GF-D8 (cell line): ENCODE measurements at regions not wholly inside any gene's neighbourhood (a gene's known extent, or its start where the extent isn't known, plus 50 kb on each side); places are given as distances from the start of the nearest gene placed in this dataset.
"Not testable (repeated sequence)": the region's sequence is repeated elsewhere in the genome, so short reads cannot be mapped to it uniquely, and the experiment has no call there.

ENCODE experiments used
- DNase-seq: peaks from one replicate; lab custom pipeline; 2025; lab: John Stamatoyannopoulos, UW

- no peak for DNase-seq
Observed at GRCh38 chr10:108014145-108014901, 849.8 kb upstream of the SORCS1 start.

- no peak for DNase-seq
Observed at GRCh38 chr10:108005627-108006026, 841.1 kb upstream of the SORCS1 start.

DNA sequence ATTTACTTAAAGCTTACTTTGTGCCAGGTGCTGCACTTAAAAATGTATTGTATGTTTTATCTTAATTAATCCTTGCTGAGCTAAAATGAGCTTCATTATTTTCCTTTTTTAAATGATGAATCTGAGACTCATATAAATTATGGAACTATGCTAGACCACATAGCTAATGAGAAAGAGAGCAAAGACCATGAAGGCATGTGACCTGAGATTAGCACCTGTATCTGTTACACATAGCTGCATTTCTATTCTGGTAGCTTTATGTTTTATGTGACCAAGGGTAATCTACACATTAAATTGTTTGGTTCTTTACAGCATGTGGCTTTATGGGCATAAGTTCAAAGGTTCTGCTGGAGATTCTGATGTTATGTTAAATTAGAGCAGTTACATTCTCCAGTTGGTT lies 839.1 kb upstream of the SORCS1 start:
- DNase-seq: no peak

- DNase-seq: no peak
Observed at GRCh38 chr10:108003061-108003460, 838.6 kb upstream of the SORCS1 start.

GRCh38 chr10:108000365-108000764 lies 835.9 kb upstream of the SORCS1 start:
- no peak for DNase-seq

- no peak for DNase-seq
Observed at GRCh38 chr10:107994621-107995270, 830.2 kb upstream of the SORCS1 start.

GRCh38 chr10:107986571-107986970 lies 822.1 kb upstream of the SORCS1 start:
- no peak for DNase-seq

DNA sequence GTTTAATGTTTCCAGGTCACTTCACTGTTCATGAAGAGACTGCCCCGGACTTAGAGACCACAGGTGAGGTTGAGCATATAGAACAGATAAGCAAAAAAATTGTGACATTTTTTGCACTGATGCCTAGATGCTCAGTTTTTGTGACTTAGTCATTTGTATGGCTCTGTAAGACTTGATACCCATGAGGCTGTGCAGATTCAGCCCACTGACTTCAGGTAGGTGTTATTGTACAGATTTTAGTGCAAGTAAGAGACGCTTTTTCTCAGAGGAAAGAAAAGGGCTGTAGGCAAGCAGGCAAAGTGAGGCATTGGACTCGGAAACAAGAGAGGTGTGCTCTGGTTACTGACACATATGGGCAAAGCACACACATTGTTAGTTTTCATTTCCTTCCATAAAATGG lies 820.1 kb upstream of the SORCS1 start:
- no peak for DNase-seq

GRCh38 chr10:107984149-107984548 lies 819.6 kb upstream of the SORCS1 start:
- no peak for DNase-seq

DNA sequence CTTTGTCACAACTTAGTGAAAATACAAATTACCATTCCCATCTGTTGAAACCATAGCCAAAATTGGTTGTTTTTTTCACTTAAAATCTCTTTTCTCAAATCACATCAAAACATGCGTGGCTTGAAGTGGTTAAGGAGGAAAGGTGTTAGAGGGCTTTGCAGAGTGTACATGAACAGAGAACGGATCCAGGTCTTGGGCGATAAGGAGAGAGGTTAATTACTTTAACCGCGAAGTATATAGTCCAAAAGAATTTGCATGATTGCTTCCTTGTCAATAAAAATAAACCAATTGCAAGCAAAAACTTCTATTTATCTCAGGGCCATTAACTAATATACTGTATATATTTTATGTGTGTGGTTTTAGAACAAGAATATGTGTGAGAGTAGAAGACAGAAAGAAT lies 813.9 kb upstream of the SORCS1 start:
- DNase-seq: no peak

DNA sequence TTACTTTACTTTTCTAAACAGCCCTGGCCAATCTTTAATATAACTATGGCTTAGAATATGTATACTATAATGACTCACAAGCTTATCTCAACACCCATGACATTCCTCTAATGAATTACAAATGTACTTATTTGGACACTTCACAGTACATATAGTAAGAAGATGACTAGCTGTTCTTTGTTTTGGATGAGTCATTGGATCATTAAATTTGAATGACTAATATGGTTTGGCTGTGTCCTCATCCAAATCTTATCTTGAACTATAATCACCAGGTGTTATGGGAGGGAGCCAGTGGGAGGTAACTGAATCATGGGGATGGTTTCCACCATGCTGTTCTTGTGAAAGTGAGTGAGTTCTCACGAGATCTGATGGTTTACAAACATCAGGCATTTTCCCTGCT lies 807.5 kb upstream of the SORCS1 start:
- no peak for DNase-seq

DNA sequence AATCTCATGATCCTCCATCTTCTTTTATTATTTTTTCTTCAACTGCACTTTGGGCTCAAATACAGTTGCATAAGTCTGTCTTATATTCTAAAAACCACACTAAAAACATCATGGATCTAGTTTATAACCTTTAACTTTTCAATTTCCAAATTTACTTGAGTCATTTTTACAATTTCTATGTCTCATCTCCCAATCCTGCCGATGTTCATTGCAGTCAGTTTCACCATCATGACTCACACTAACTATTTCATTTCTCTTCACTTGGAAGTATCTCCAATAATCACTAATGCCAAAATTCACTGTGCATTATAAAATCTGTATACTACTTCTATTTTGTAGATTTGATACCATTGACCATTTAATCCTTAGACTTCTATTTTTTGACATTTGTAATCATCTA lies 806.9 kb upstream of the SORCS1 start:
- no peak for DNase-seq

DNA sequence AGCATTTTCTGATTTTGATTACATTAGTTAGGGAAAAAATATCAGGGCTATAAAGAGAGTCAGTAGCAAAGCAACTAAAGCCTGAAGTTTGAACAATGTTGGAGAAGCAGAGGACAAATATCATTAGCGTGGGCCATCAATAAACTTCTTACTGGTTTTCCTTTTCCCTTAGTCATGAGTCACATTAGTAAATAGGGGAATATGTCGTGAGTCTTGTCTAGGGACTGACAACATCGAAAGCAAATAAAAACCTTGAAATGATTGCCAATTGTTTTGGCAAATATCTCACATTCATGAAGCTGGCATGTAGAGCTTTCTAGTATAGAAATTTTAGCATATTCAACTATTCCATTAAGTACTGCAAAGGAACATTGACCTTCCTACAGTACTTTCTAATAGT lies 806.0 kb upstream of the SORCS1 start:
- no peak for DNase-seq

DNA sequence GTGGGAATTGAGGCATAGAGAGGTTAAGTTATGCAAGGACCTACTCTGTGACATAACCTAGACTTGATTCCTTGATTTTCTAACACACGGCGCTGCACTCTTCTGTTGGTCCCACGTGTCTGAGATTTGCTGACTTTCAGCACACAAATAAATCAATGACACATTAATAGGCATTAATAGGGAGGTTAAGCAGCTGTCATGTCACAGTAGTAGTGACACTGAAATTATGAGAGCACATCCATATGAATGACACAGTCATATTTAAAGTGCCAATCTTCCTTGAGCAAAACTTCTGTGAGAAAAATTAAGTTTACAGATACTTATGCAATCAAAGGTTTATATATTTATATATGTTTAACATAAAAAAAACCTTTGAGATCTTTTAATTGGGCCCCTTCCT lies 805.4 kb upstream of the SORCS1 start:
- no peak for DNase-seq

DNA sequence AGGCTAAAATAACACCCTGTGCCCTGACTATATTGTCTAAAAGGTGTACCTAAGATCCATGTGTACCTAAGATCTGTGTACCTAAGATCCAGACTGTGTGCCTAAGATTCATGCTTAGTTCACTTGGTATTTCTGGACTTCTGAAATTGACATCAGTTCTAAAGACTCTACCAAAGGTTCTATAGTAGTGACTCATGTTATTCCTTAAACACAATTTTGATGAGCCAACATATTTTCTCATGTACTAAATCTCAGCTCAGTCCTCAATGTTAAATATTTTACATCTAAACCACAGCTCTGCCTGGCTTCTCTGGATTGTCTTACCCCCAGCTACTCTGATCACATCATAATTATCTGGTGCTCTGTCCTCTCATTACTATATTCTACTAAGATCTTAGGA lies 802.3 kb upstream of the SORCS1 start:
- DNase-seq: no peak

DNA sequence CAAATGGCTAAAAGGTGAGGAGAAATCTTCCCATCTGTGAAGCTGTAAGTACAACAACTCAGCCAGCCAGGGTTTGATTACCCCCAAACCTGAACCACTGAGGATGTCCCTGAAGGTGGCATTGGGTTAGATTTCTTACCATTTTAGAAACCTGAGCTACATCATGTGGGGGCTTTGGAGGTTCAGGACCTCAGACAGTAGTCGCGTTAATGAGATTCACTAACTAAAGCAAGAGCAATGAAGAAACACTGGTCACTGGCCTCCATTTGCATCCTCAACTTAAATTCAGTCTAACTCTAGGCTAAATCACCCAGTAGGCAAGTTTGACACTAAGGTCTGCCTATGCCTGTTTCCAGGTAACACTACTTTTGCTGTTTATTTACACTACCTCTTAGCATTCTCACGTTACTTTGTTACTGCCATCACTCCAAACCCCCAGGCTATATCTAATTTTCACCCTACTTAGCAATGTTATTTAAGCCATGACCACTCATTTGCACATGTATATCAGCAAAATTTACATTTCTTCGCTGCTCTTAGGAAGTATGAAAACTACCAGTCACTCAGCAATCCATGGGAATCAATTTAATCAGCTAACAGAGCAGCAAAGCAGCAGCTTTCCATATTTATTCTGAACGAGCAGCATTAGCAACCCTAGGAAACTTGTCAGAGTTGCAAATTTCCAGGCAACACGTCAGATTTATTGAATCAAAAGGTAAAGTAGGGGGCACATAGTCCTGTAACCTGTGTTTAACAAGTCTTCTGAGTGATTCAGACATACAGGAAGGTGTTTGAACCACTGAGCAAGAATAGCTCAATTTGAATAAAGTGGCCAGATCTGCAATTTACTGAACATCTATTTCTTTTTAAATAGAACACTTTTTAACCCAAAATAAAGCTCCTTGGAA lies 788.4 kb upstream of the SORCS1 start:
- DNase-seq: no peak

GRCh38 chr10:107950411-107951062 lies 786.0 kb upstream of the SORCS1 start:
- DNase-seq: not testable (repeated sequence)

GRCh38 chr10:107942826-107943225 lies 778.3 kb upstream of the SORCS1 start:
- no peak for DNase-seq

- no peak for DNase-seq
Observed at GRCh38 chr10:107933076-107933475, 768.6 kb upstream of the SORCS1 start.

DNA sequence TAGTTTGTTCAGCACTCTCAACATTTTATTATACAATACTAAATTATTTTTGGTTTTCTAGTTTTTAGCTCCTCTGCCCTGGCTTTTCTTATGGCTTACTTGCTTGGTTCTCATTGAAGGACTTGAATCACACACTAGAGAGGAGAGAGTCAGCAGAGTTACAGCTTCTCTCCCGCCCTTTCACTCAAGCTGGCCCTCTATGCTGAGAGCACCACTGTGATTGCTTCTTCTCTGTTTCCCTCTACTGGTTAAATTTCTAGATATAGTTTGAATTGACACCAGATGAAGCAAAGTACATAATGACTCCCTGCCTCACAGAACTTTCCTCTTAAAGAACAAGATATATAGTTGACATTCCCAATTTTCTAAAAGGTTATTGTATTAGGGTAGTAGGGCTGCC lies 767.3 kb upstream of the SORCS1 start:
- DNase-seq: no peak

- DNase-seq: no peak
Observed at GRCh38 chr10:107930037-107930436, 765.5 kb upstream of the SORCS1 start.

GRCh38 chr10:107924458-107924857 lies 760.0 kb upstream of the SORCS1 start:
- no peak for DNase-seq
